Vagina (tissue), 2 donors: ENCODE measurements at regions not wholly inside any gene's neighbourhood (a gene's known extent, or its start where the extent isn't known, plus 50 kb on each side); places are given as distances from the start of the nearest gene placed in this dataset.

ENCODE experiments used
- CTCF ChIP-seq, 3 experiments: fragments of 450-650 bp in 2 of 3; fragments of 200-600 bp in 1 of 3; sonication (generic) in 1 of 3; IDR thresholded peaks; one replicate each; pipeline ENCODE4 v1.5.1; 2017 to 2019; ENCODE audit warnings: antibody characterized with exemption in 3 of 3, mild to moderate bottlenecking in 2 of 3, moderate library complexity in 2 of 3
- POLR2AphosphoS5 ChIP-seq, 2 donors: sonication (generic); formaldehyde crosslinking; IDR thresholded peaks; one replicate each; pipeline ENCODE4 v1.9.0; 2017; ENCODE audit warnings: antibody characterized with exemption in 2 of 2, mild to moderate bottlenecking in 2 of 2, low read depth in 1 of 2; ENCODE audit not compliant: insufficient read depth in 1 of 2

DNA sequence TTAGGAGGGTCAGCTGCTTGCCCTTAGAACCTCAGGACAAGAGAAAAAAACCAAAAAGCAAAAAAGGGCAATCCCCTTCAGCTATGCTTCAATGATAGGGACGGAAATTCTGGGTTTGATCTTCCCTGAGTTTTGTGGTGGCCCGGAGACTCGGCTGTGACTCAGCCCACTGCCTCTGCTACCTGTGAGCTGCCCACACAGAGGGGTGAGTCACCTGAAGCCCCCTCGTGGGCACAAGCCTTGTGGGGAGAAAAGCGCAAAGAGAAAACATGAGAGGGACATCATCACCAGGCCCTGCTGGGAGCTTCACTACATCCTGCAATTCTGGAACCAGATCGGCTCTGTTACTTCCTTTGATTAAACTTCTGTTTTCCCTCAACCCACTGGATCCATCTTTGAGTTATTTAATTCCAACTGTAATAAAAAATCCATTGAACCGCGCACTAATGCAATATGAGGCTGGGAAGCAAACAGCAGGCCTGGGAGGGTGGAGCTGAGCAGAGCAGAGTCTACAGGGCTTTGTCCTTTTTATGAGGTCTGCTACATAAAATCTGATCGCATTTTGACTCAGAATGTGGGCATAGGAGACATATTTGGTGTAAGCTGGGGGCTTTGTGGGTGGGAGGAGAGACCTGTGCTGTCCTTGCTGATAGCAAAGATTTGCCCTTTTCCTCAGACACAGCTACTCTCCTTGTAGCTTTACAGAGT, 58.7 kb upstream of the STUM start:
- TF ChIP-seq POLR2AphosphoS5 (IDR thresholded peaks at IDR 0.05; ENCODE audit: insufficient read depth in 1 of 2, low read depth in 1 of 2) (no peak), CTCF (IDR thresholded peaks at IDR 0.05) (no peak)
